Tibial artery (tissue), 4 donors: ENCODE measurements at regions not wholly inside any gene's neighbourhood (a gene's known extent, or its start where the extent isn't known, plus 50 kb on each side); places are given as distances from the start of the nearest gene placed in this dataset.

ENCODE experiments used
- DNase-seq, 2 donors: peaks; one replicate each; pipeline ENCODE4 v3.0.0-alpha.2; 2019
- H3K27ac ChIP-seq, 2 donors: fragments of 200-600 bp; sonication (generic) in 1 of 2; 1 replicate in 1 of 2; 2 replicates in 1 of 2; pipeline ENCODE4 v1.5.1; 2018 to 2019; ENCODE audit warnings: mild to moderate bottlenecking in 1 of 2
- H3K27me3 ChIP-seq, 2 donors: fragments of 200-600 bp; sonication (generic) in 1 of 2; one replicate each; pipeline versions ENCODE4 v1.5.1 to v1.6.0; 2016 to 2019
- H3K36me3 ChIP-seq, 3 donors: fragments of 200-600 bp; sonication (generic) in 2 of 3; one replicate each; pipeline ENCODE4 v1.5.1; 2016 to 2019; ENCODE audit warnings: mild to moderate bottlenecking in 2 of 3
- H3K4me1 ChIP-seq, 4 donors: fragments of 200-600 bp; sonication (generic) in 2 of 4; 1 replicate in 3 of 4; 2 replicates in 1 of 4; pipeline ENCODE4 v1.5.1; 2016 to 2019
- H3K4me3 ChIP-seq, 2 donors: fragments of 200-600 bp; sonication (generic) in 1 of 2; 1 replicate in 1 of 2; 2 replicates in 1 of 2; pipeline ENCODE4 v1.5.1; 2018 to 2019; ENCODE audit warnings: mild to moderate bottlenecking in 2 of 2
- H3K9me3 ChIP-seq, 3 donors: fragments of 200-600 bp; sonication (generic) in 1 of 3; one replicate each; pipeline ENCODE4 v1.5.1; 2016 to 2019
- intact Hi-C: fragments of 100-400 bp; cut with DNase I; formaldehyde crosslinking; loops from one replicate; pipeline ENCODE4 v1.15.0; 2023; ENCODE audit warnings: low total_unique reads
- TF ChIP-seq, protein P1 (sequence below), 2 experiments: fragments of 200-600 bp in 1 of 2; fragments of 450-650 bp in 1 of 2; IDR thresholded peaks; one replicate each; pipeline ENCODE4 v1.5.1; 2017 to 2019; ENCODE audit warnings: antibody characterized with exemption in 2 of 2, mild to moderate bottlenecking in 1 of 2, moderate library complexity in 1 of 2

DNA sequence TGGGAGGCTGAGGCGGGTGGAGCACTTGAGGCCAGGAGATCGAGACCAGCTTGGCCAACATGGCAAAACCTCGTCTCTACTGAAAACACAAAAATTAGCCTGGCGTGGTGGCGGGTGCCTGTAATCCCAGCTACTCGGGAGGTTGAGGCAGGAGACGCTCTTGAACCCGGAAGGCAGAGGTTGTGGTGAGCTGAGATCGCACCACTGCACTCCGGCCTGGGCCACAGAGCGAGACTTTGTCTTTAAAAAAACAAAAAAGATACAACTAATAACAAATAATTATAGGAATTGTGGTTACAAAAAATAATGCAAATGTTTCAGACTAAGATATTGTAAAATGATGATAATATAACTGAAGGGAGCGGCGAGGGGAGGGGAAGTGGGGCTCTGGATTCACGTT lies 90.3 kb upstream of the RTL6 start:
- H3K4me3 ChIP-seq = no peak overlapping the region
- H3K27me3 ChIP-seq = peaks cover 0 to 66% of the 10 kb centered on the region in 2 donors
- DNase-seq = peak in 1 of 2 donors; percentile 48
- H3K36me3 ChIP-seq = no peaks in the 10 kb centered on the region
- peaks cover 0 to 5% (median 0%) of the 10 kb centered on the region in 4 donors for H3K4me1 ChIP-seq
- H3K9me3 ChIP-seq = peaks cover 0 to 16% (median 0%) of the 10 kb centered on the region in 3 donors
- TF ChIP-seq, protein P1, sequence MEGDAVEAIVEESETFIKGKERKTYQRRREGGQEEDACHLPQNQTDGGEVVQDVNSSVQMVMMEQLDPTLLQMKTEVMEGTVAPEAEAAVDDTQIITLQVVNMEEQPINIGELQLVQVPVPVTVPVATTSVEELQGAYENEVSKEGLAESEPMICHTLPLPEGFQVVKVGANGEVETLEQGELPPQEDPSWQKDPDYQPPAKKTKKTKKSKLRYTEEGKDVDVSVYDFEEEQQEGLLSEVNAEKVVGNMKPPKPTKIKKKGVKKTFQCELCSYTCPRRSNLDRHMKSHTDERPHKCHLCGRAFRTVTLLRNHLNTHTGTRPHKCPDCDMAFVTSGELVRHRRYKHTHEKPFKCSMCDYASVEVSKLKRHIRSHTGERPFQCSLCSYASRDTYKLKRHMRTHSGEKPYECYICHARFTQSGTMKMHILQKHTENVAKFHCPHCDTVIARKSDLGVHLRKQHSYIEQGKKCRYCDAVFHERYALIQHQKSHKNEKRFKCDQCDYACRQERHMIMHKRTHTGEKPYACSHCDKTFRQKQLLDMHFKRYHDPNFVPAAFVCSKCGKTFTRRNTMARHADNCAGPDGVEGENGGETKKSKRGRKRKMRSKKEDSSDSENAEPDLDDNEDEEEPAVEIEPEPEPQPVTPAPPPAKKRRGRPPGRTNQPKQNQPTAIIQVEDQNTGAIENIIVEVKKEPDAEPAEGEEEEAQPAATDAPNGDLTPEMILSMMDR (IDR thresholded peaks at IDR 0.05) = no peak
- H3K27ac ChIP-seq = no peak overlapping the region
- intact Hi-C loops = no loop called here

DNA sequence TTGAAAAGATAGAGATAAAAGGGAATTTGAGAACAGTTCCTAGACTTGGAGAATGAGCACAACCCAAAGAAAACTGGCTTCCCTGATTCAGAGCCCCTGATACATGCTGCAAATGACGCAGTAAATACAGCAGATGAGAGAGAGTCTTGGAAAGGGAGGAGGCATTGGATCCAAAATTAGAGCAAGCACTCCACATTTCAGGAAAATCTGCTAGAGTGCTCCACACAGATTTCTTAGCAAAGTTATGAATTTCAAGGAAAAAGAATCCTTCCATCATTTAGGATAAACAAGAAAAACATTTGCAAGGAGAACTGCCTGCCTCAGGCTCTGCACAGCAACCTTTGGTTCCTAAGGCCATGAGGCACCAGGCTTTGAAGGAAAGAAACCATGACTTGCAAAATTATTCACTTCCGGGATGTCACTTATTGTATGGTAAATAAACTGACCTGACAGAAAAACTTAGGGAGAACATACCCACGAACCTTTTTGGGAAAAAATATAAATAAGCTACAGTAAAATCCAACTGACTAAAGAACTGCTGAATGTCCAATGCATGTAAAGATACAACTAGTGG lies 89.8 kb upstream of the RTL6 start:
- no peak for DNase-seq
- H3K27ac ChIP-seq = no peak overlapping the region
- H3K36me3 ChIP-seq = no peaks in the 10 kb centered on the region
- peaks cover 0 to 16% (median 0%) of the 10 kb centered on the region in 3 donors for H3K9me3 ChIP-seq
- TF ChIP-seq, protein P1 (IDR thresholded peaks at IDR 0.05) = no peak
- no peak overlapping the region for H3K4me3 ChIP-seq
- H3K4me1 ChIP-seq = peaks cover 0 to 5% (median 0%) of the 10 kb centered on the region in 4 donors
- intact Hi-C loops = no loop called here
- H3K27me3 ChIP-seq = peaks cover 0 to 65% of the 10 kb centered on the region in 2 donors

DNA sequence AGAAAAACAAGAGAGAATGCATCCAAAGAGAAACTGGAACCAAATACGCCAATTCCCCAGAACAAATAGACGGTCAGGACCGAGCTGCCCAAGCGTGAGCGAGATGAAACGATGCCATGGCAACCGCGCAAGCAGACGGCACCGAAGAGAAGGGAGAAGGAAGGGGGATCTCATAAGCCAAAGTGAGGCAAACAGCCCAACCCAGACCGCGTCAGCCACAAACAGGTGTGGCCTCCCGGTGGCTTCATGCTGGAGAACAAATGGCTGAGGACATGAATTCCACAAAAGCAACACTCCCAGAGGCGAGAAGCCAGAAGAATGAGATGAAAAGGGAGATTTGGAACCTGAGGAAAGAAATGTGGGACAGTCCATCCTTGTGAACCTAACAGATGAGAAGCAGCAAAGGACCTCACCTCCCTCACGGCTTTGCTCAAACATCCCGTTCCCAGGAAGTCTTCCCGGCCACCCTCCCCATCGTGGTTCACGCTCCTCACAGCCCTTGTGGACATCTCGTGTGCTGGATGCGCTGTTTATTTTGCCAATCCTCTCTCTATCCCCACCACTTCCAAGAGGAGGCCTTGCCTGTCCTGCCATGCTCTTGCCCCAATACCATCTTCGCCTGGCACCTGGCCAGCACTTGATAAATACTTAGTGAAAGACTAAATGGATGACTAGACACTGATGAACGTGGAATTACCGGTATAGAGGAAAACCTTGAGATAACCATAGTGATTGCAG lies 89.1 kb upstream of the RTL6 start:
- Histone ChIP-seq H3K4me1 (peaks cover 0 to 5% (median 0%) of the 10 kb centered on the region in 4 donors), H3K27ac (no peak overlapping the region), H3K27me3 (peaks cover 0 to 58% of the 10 kb centered on the region in 2 donors), H3K36me3 (no peaks in the 10 kb centered on the region), H3K9me3 (peaks cover 0 to 16% (median 0%) of the 10 kb centered on the region in 3 donors), H3K4me3 (no peak overlapping the region)
- TF ChIP-seq, protein P1 (IDR thresholded peaks at IDR 0.05) = no peak
- intact Hi-C loops = no loop called here
- DNase-seq = peak in 1 of 2 donors; percentile 33

DNA sequence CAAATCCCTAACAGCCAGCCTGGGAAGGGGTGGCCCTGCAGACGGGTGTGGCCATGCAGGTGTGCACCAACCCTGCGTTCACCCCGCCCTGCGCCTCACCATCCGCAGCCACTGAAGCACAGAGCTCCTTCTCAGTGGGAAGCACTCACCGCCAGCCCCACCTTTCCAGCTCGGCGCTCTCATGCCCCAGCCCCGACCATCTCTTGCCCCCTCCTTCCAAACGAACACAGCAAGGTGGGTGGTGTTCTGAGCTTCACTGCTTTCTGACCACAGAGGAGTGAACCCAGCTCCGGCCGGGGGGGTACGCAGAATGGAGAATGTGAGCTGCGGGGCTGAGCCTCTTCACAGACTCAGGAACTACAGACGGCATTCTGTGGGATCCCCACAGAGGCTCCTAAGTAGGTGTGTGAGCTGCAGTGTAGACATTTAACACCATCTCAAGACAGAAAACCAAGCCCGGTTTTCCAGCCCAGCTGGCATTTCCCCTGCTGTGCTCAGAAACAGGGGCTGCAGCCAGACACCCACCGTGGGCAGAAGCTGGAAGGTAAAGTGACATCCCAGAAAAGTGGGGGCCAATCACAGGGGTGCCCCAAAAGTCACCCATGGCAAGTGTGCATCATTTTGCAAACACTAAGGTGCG lies 88.4 kb upstream of the RTL6 start:
- peaks cover 0 to 5% (median 0%) of the 10 kb centered on the region in 4 donors for H3K4me1 ChIP-seq
- no peaks in the 10 kb centered on the region for H3K36me3 ChIP-seq
- TF ChIP-seq, protein P1 (IDR thresholded peaks at IDR 0.05) = no peak
- H3K4me3 ChIP-seq = no peak overlapping the region
- H3K27me3 ChIP-seq = peaks cover 0 to 51% of the 10 kb centered on the region in 2 donors
- H3K9me3 ChIP-seq = peaks cover 0 to 16% (median 0%) of the 10 kb centered on the region in 3 donors
- DNase-seq = peak in 1 of 2 donors; percentile 60
- intact Hi-C loops = no loop called here
- no peak overlapping the region for H3K27ac ChIP-seq

DNA sequence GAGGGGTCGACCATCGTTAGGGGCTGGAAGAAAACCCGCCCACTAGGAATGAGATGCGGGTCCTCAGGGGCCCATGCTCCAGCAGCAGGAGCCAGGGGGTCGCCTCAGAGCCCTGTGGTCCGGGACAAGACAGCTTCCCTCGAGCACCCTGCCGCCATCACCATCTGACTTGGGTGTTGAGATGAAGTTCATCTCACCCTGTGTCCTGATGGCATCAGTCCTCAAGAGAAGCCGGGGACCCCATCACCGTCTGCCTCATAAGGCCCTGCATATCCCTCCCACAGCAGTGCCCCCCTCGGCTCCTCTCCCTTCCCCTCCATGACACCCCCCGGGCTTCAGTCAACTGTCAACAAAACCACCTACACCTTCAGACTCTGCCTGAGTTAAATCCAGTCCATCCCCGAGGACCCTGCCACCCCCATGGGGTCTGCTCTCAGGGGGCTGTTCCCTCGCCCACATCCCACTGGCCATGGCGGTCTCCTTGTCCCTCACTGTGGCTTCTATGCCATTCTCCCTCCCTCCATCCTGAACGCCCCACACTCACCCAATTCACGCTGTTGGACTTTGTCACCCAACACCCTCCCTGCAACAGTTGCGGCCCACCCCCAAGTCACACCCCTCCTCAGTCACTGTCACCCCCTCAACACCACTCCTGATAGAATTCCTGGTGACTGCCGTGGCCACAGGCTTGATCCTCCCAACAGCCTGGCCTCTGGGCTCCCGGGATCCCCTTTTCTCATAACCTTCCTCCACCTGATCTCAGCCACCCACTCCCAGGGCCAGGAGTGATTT lies 87.7 kb upstream of the RTL6 start:
- H3K4me3 ChIP-seq = no peak overlapping the region
- TF ChIP-seq, protein P1 (IDR thresholded peaks at IDR 0.05) = no peak
- H3K36me3 ChIP-seq = no peaks in the 10 kb centered on the region
- H3K4me1 ChIP-seq = peaks cover 0 to 5% (median 0%) of the 10 kb centered on the region in 4 donors
- no peak overlapping the region for H3K27ac ChIP-seq
- DNase-seq = peak in 1 of 2 donors; percentile 48
- intact Hi-C loops = no loop called here
- peaks cover 0 to 47% of the 10 kb centered on the region in 2 donors for H3K27me3 ChIP-seq
- H3K9me3 ChIP-seq = peaks cover 0 to 9% (median 0%) of the 10 kb centered on the region in 3 donors
